ENCODE measurements at regions not wholly inside any gene's neighbourhood (a gene's known extent, or its start where the extent isn't known, plus 50 kb on each side); places are given as distances from the start of the nearest gene placed in this dataset.

- TF ChIP-seq, protein P1, sequence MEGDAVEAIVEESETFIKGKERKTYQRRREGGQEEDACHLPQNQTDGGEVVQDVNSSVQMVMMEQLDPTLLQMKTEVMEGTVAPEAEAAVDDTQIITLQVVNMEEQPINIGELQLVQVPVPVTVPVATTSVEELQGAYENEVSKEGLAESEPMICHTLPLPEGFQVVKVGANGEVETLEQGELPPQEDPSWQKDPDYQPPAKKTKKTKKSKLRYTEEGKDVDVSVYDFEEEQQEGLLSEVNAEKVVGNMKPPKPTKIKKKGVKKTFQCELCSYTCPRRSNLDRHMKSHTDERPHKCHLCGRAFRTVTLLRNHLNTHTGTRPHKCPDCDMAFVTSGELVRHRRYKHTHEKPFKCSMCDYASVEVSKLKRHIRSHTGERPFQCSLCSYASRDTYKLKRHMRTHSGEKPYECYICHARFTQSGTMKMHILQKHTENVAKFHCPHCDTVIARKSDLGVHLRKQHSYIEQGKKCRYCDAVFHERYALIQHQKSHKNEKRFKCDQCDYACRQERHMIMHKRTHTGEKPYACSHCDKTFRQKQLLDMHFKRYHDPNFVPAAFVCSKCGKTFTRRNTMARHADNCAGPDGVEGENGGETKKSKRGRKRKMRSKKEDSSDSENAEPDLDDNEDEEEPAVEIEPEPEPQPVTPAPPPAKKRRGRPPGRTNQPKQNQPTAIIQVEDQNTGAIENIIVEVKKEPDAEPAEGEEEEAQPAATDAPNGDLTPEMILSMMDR (IDR thresholded peaks at IDR 0.05), result no peak
- no peak for TF ChIP-seq POLR2A (IDR thresholded peaks at IDR 0.05)
Measured at GRCh38 chr11:95713428-95713827, 76.2 kb downstream of the FAM76B start.

Data from Peyer's patch (tissue), 4 donors.